ENCODE measurements at regions not wholly inside any gene's neighbourhood (a gene's known extent, or its start where the extent isn't known, plus 50 kb on each side); places are given as distances from the start of the nearest gene placed in this dataset.

DNA sequence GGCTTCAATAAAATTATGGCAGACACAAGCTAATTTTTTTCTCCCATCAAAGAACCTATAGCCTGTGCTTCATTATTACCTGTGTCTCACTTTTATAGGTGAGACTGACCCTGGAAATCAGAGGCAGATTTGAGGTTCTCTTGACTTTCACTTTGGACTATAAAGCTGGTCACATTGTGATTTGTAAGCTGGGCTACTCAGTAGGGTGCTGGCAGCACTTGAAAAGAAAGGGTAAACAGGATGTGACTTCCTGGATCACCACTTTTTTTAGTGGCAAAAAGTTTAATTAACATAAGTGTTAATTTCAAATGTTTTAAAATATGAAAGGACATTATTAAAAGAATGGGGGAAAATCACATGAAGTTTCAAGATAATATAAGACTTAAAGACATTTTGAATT lies 50.6 kb upstream of the GATB start:
- Histone ChIP-seq H3K9ac (ENCODE audit: low read depth in 1 of 2, low read length in 2 of 2) (no peak overlapping the region), H3K4me3 (ENCODE audit: low read depth in 1 of 2, low read length in 2 of 2) (no peak overlapping the region), H3K27me3 (ENCODE audit: control insufficient read depth in 1 of 2, insufficient read depth in 2 of 2, low read length in 2 of 2) (no peaks in the 10 kb centered on the region), H3K36me3 (ENCODE audit: control insufficient read depth in 1 of 2, insufficient read depth in 2 of 2, low read length in 2 of 2) (no peaks in the 10 kb centered on the region), H3K27ac (ENCODE audit: low read depth, low read length) (no peak overlapping the region), H3K4me1 (ENCODE audit: control insufficient read depth in 1 of 2, insufficient read depth in 2 of 2, low read length in 2 of 2) (peaks cover 11 to 18% of the 10 kb centered on the region in 2 donors), H3K9me3 (ENCODE audit: control insufficient read depth in 1 of 2, low read length in 2 of 2) (no peaks in the 10 kb centered on the region)

Measured in duodenal mucosa (tissue), 2 donors.